22Rv1 (cell line): ENCODE measurements at regions not wholly inside any gene's neighbourhood (a gene's known extent, or its start where the extent isn't known, plus 50 kb on each side); places are given as distances from the start of the nearest gene placed in this dataset.
"Not testable (repeated sequence)": the region's sequence is repeated elsewhere in the genome, so short reads cannot be mapped to it uniquely, and the experiment has no call there.

Source experiments
- H3K27ac ChIP-seq: fragments of 450-650 bp; 2 replicates; pipeline ENCODE4 v1.5.1; 2017
- CTCF ChIP-seq: fragments of 450-650 bp; IDR thresholded peaks from 2 replicates; pipeline ENCODE4 v1.5.1; 2017; ENCODE audit warnings: mild to moderate bottlenecking
- ZFX ChIP-seq: fragments of 450-650 bp; IDR thresholded peaks from 2 replicates; pipeline ENCODE4 v1.6.1; 2017; ENCODE audit warnings: antibody characterized with exemption, borderline replicate concordance

GRCh38 chr19:30682146-30682998 lies 310.2 kb downstream of the ZNF536 start:
- H3K27ac ChIP-seq, result no peak overlapping the region
- TF ChIP-seq CTCF (no peak), ZFX (no peak)

GRCh38 chr19:30681162-30682100 lies 309.2 kb downstream of the ZNF536 start:
- TF ChIP-seq ZFX (no peak), CTCF (no peak)
- H3K27ac ChIP-seq, result no peak overlapping the region

GRCh38 chr19:30680399-30680798 lies 308.2 kb downstream of the ZNF536 start:
- not testable (repeated sequence) for H3K27ac ChIP-seq

GRCh38 chr19:30679789-30680188 lies 307.6 kb downstream of the ZNF536 start:
- H3K27ac ChIP-seq, result no peak overlapping the region
- TF ChIP-seq CTCF, result no peak
- TF ChIP-seq ZFX, result no peak

- TF ChIP-seq CTCF (no peak), ZFX (no peak)
- H3K27ac ChIP-seq, result no peak overlapping the region
Measured at GRCh38 chr19:30679153-30679702, 307.0 kb downstream of the ZNF536 start.

GRCh38 chr19:30678168-30678567 lies 306.0 kb downstream of the ZNF536 start:
- no peak for TF ChIP-seq CTCF
- TF ChIP-seq ZFX, result no peak
- no peak overlapping the region for H3K27ac ChIP-seq

GRCh38 chr19:30677702-30678101 lies 305.5 kb downstream of the ZNF536 start:
- TF ChIP-seq ZFX, result no peak
- TF ChIP-seq CTCF, result no peak
- H3K27ac ChIP-seq, result no peak overlapping the region
